ENCODE measurements at regions not wholly inside any gene's neighbourhood (a gene's known extent, or its start where the extent isn't known, plus 50 kb on each side); places are given as distances from the start of the nearest gene placed in this dataset.

DNA sequence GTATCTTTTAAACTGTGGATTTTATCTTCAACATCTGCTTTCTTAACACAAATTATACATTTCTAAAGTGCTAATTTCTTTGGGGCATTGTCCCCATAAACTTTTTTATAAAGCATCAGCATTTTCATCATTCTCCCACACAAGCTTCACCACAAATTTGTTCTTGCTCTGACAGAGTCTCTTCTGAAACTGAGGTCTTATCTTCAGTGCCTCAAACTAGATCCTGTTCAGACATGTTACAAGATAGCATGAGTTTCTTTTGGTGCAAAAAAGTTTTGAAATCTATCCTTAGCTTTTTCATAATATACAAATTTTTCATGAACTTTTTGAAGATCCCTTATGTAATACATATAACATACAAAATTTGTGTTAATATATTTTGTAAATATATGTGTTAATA, 346.6 kb downstream of the IPMK start:
- Histone ChIP-seq H3K4me3 (ENCODE audit: low read length in 2 of 2) (no peak overlapping the region), H3K36me3 (ENCODE audit: insufficient read depth, low read length) (no peaks in the 10 kb centered on the region), H3K9me3 (ENCODE audit: control insufficient read depth in 1 of 2, low read length in 2 of 2) (no peaks in the 10 kb centered on the region), H3K27me3 (ENCODE audit: insufficient read depth, low read length) (no peaks in the 10 kb centered on the region), H3K27ac (ENCODE audit: low read depth, low read length) (no peak overlapping the region), H3K4me1 (ENCODE audit: insufficient read depth, low read length) (no peaks in the 10 kb centered on the region)
- H3K36me3 Mint-ChIP-seq: no peaks in the 10 kb centered on the region
- H3K27ac Mint-ChIP-seq: no peak overlapping the region
- no peak for DNase-seq
- ChIA-PET POLR2A (ENCODE audit: partially characterized antibody) (no interaction called here), CTCF (ENCODE audit: partially characterized antibody) (no interaction called here)
- no peaks in the 10 kb centered on the region for H3K27me3 Mint-ChIP-seq
- intact Hi-C loops (cut with micrococcal nuclease): no loop called here
- no peaks in the 10 kb centered on the region for H3K4me1 Mint-ChIP-seq
- H3K4me3 Mint-ChIP-seq: no peak overlapping the region
- H3K9me3 Mint-ChIP-seq: peaks cover 0 to 3% (median 0%) of the 10 kb centered on the region in 8 donors

GRCh38 chr10:57919864-57920263, 347.8 kb downstream of the IPMK start:
- Histone ChIP-seq H3K9me3 (ENCODE audit: control insufficient read depth in 1 of 2, low read length in 2 of 2) (no peaks in the 10 kb centered on the region), H3K4me1 (ENCODE audit: insufficient read depth, low read length) (no peaks in the 10 kb centered on the region), H3K27ac (ENCODE audit: low read depth, low read length) (no peak overlapping the region), H3K4me3 (ENCODE audit: low read length in 2 of 2) (no peak overlapping the region), H3K36me3 (ENCODE audit: insufficient read depth, low read length) (no peaks in the 10 kb centered on the region), H3K27me3 (ENCODE audit: insufficient read depth, low read length) (no peaks in the 10 kb centered on the region)
- DNase-seq: no peak
- Mint-ChIP-seq H3K36me3 (no peaks in the 10 kb centered on the region), H3K27ac (no peak overlapping the region), H3K4me3 (no peak overlapping the region), H3K27me3 (no peaks in the 10 kb centered on the region), H3K4me1 (no peaks in the 10 kb centered on the region), H3K9me3 (peaks cover 0 to 3% (median 0%) of the 10 kb centered on the region in 8 donors)
- POLR2A ChIA-PET (ENCODE audit: partially characterized antibody): no interaction called here
- intact Hi-C loops (cut with micrococcal nuclease): no loop called here
- CTCF ChIA-PET (ENCODE audit: partially characterized antibody): no interaction called here

GRCh38 chr10:57917019-57917418, 350.7 kb downstream of the IPMK start:
- H3K4me3 ChIP-seq (ENCODE audit: low read length in 2 of 2): no peak overlapping the region
- intact Hi-C loops (cut with micrococcal nuclease): no loop called here
- Mint-ChIP-seq H3K4me3 (no peak overlapping the region), H3K27ac (no peak overlapping the region), H3K4me1 (no peaks in the 10 kb centered on the region), H3K27me3 (no peaks in the 10 kb centered on the region), H3K9me3 (peaks cover 0 to 3% (median 0%) of the 10 kb centered on the region in 8 donors), H3K36me3 (no peaks in the 10 kb centered on the region)
- DNase-seq: no peak
- H3K4me1 ChIP-seq (ENCODE audit: insufficient read depth, low read length): no peaks in the 10 kb centered on the region
- no peak overlapping the region for H3K27ac ChIP-seq (ENCODE audit: low read depth, low read length)
- ChIA-PET CTCF (ENCODE audit: partially characterized antibody) (no interaction called here), POLR2A (ENCODE audit: partially characterized antibody) (no interaction called here)
- H3K36me3 ChIP-seq (ENCODE audit: insufficient read depth, low read length): no peaks in the 10 kb centered on the region
- no peaks in the 10 kb centered on the region for H3K27me3 ChIP-seq (ENCODE audit: insufficient read depth, low read length)
- no peaks in the 10 kb centered on the region for H3K9me3 ChIP-seq (ENCODE audit: control insufficient read depth in 1 of 2, low read length in 2 of 2)

GRCh38 chr10:57905861-57906260, 361.8 kb downstream of the IPMK start:
- intact Hi-C loops (cut with micrococcal nuclease): no loop called here

DNA sequence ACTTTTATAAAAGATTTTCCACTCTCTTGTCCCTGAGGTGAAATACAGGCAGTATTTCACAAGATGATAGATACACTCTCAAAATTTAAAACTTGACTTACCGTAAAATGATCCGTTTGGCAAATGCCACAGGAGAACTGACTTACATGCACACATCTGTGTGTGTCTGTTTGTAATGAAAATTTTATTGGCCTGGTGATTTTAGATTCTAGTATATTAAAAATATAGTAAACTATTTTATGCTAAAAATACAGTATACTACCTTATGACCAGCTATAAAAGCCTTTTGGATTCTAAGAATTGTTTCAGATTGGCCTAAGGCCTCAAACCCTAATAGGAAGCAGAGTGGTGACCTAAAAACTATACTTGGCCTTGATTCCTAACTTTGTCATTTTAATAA, 362.7 kb downstream of the IPMK start:
- POLR2A ChIA-PET (ENCODE audit: partially characterized antibody): no interaction called here
- H3K4me3 ChIP-seq (ENCODE audit: low read length in 2 of 2): no peak overlapping the region
- intact Hi-C loops (cut with micrococcal nuclease): no loop called here
- H3K9me3 ChIP-seq (ENCODE audit: control insufficient read depth in 1 of 2, low read length in 2 of 2): no peaks in the 10 kb centered on the region
- H3K27me3 ChIP-seq (ENCODE audit: insufficient read depth, low read length): no peaks in the 10 kb centered on the region
- Mint-ChIP-seq H3K4me3 (no peak overlapping the region), H3K9me3 (peaks cover 0 to 2% (median 0%) of the 10 kb centered on the region in 8 donors), H3K27me3 (no peaks in the 10 kb centered on the region), H3K36me3 (no peaks in the 10 kb centered on the region), H3K4me1 (no peaks in the 10 kb centered on the region), H3K27ac (no peak overlapping the region)
- no peak overlapping the region for H3K27ac ChIP-seq (ENCODE audit: low read depth, low read length)
- H3K4me1 ChIP-seq (ENCODE audit: insufficient read depth, low read length): no peaks in the 10 kb centered on the region
- H3K36me3 ChIP-seq (ENCODE audit: insufficient read depth, low read length): no peaks in the 10 kb centered on the region
- no peak for DNase-seq
- CTCF ChIA-PET (ENCODE audit: partially characterized antibody): no interaction called here

More at GRCh38 chr10:57905861-57906260, 361.8 kb downstream of the IPMK start:
- H3K27ac ChIP-seq (ENCODE audit: low read depth, low read length): no peak overlapping the region
- H3K9me3 ChIP-seq (ENCODE audit: control insufficient read depth in 1 of 2, low read length in 2 of 2): no peaks in the 10 kb centered on the region
- Mint-ChIP-seq H3K27ac (no peak overlapping the region), H3K4me1 (no peaks in the 10 kb centered on the region), H3K36me3 (no peaks in the 10 kb centered on the region), H3K4me3 (no peak overlapping the region), H3K9me3 (peaks cover 0 to 2% (median 0%) of the 10 kb centered on the region in 8 donors), H3K27me3 (no peaks in the 10 kb centered on the region)
- no peaks in the 10 kb centered on the region for H3K27me3 ChIP-seq (ENCODE audit: insufficient read depth, low read length)
- CTCF ChIA-PET (ENCODE audit: partially characterized antibody): no interaction called here
- H3K36me3 ChIP-seq (ENCODE audit: insufficient read depth, low read length): no peaks in the 10 kb centered on the region
- H3K4me1 ChIP-seq (ENCODE audit: insufficient read depth, low read length): no peaks in the 10 kb centered on the region
- no peak for DNase-seq
- POLR2A ChIA-PET (ENCODE audit: partially characterized antibody): no interaction called here
- H3K4me3 ChIP-seq (ENCODE audit: low read length in 2 of 2): no peak overlapping the region

- DNase-seq: no peak
- Histone ChIP-seq H3K4me3 (ENCODE audit: low read length in 2 of 2) (no peak overlapping the region), H3K27ac (ENCODE audit: low read depth, low read length) (no peak overlapping the region), H3K36me3 (ENCODE audit: insufficient read depth, low read length) (no peaks in the 10 kb centered on the region), H3K27me3 (ENCODE audit: insufficient read depth, low read length) (no peaks in the 10 kb centered on the region), H3K9me3 (ENCODE audit: control insufficient read depth in 1 of 2, low read length in 2 of 2) (no peaks in the 10 kb centered on the region), H3K4me1 (ENCODE audit: insufficient read depth, low read length) (no peaks in the 10 kb centered on the region)
- Mint-ChIP-seq H3K27ac (no peak overlapping the region), H3K27me3 (no peaks in the 10 kb centered on the region), H3K4me1 (no peaks in the 10 kb centered on the region), H3K9me3 (peaks cover 0 to 5% (median 0%) of the 10 kb centered on the region in 8 donors), H3K4me3 (no peak overlapping the region), H3K36me3 (no peaks in the 10 kb centered on the region)
- intact Hi-C loops (cut with micrococcal nuclease): no loop called here
- POLR2A ChIA-PET (ENCODE audit: partially characterized antibody): no interaction called here
- CTCF ChIA-PET (ENCODE audit: partially characterized antibody): no interaction called here
These were observed 369.5 kb downstream of the IPMK start for GRCh38 chr10:57898231-57898630.

DNA sequence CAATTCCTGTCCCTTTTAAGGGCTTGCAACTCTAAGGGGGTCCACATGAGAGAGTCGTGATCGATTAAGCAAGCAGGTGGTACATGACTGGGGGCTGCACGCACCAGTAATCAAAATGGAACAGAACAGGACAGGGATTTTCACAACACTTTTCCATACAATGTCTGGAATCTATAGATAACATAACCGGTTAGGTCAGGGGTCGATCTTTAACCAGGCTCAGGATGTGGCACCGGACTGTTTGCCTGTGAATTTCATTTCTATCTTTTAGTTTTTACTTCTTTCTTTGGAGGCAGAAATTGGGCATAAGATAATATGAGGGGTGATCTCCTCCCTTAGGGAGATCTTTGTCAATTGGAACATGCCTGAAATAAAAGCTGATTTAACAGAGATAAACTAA, 370.1 kb downstream of the IPMK start:
- intact Hi-C loops (cut with micrococcal nuclease): no loop called here
- H3K36me3 Mint-ChIP-seq: no peaks in the 10 kb centered on the region
- no peaks in the 10 kb centered on the region for H3K4me1 ChIP-seq (ENCODE audit: insufficient read depth, low read length)
- no peak for DNase-seq
- H3K4me1 Mint-ChIP-seq: no peaks in the 10 kb centered on the region
- H3K9me3 ChIP-seq (ENCODE audit: control insufficient read depth in 1 of 2, low read length in 2 of 2): no peaks in the 10 kb centered on the region
- no peaks in the 10 kb centered on the region for H3K27me3 ChIP-seq (ENCODE audit: insufficient read depth, low read length)
- H3K27ac Mint-ChIP-seq: no peak overlapping the region
- H3K4me3 ChIP-seq (ENCODE audit: low read length in 2 of 2): no peak overlapping the region
- H3K4me3 Mint-ChIP-seq: no peak overlapping the region
- no peaks in the 10 kb centered on the region for H3K27me3 Mint-ChIP-seq
- ChIA-PET POLR2A (ENCODE audit: partially characterized antibody) (no interaction called here), CTCF (ENCODE audit: partially characterized antibody) (no interaction called here)
- H3K36me3 ChIP-seq (ENCODE audit: insufficient read depth, low read length): no peaks in the 10 kb centered on the region
- peaks cover 0 to 5% (median 0%) of the 10 kb centered on the region in 8 donors for H3K9me3 Mint-ChIP-seq
- no peak overlapping the region for H3K27ac ChIP-seq (ENCODE audit: low read depth, low read length)

DNA sequence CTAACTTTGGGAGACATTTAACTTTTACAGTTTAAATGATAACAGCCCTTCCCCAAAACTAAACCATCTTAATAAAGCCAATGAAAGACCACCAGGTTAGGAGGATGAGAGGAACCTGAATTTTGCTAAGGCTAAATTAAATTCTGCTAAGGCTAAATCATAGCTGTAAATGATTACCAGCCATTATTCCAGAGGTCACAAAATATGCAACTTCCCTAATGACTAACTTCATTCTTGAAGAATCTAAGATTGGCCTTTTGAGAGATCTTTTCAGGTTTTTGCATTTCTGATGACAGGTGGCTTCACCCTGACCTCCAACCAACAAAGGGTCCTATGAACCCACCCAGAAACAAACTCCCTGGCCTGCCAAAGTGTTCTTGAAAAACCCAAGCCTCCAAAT, 373.3 kb downstream of the IPMK start:
- intact Hi-C loops (cut with micrococcal nuclease): no loop called here
- Histone ChIP-seq H3K27ac (ENCODE audit: low read depth, low read length) (no peak overlapping the region), H3K27me3 (ENCODE audit: insufficient read depth, low read length) (no peaks in the 10 kb centered on the region), H3K4me1 (ENCODE audit: insufficient read depth, low read length) (no peaks in the 10 kb centered on the region), H3K9me3 (ENCODE audit: control insufficient read depth in 1 of 2, low read length in 2 of 2) (no peaks in the 10 kb centered on the region), H3K36me3 (ENCODE audit: insufficient read depth, low read length) (no peaks in the 10 kb centered on the region), H3K4me3 (ENCODE audit: low read length in 2 of 2) (no peak overlapping the region)
- H3K27ac Mint-ChIP-seq: no peak overlapping the region
- H3K27me3 Mint-ChIP-seq: no peaks in the 10 kb centered on the region
- no peaks in the 10 kb centered on the region for H3K36me3 Mint-ChIP-seq
- H3K4me3 Mint-ChIP-seq: no peak overlapping the region
- POLR2A ChIA-PET (ENCODE audit: partially characterized antibody): no interaction called here
- DNase-seq: no peak
- peaks cover 0 to 11% (median 2%) of the 10 kb centered on the region in 8 donors for H3K9me3 Mint-ChIP-seq
- H3K4me1 Mint-ChIP-seq: no peaks in the 10 kb centered on the region
- CTCF ChIA-PET (ENCODE audit: partially characterized antibody): no interaction called here

Data from CD4-positive, alpha-beta memory T cell (primary cell).